ENCODE measurements at regions not wholly inside any gene's neighbourhood (a gene's known extent, or its start where the extent isn't known, plus 50 kb on each side); places are given as distances from the start of the nearest gene placed in this dataset.
"Not testable (repeated sequence)": the region's sequence is repeated elsewhere in the genome, so short reads cannot be mapped to it uniquely, and the experiment has no call there.

DNA sequence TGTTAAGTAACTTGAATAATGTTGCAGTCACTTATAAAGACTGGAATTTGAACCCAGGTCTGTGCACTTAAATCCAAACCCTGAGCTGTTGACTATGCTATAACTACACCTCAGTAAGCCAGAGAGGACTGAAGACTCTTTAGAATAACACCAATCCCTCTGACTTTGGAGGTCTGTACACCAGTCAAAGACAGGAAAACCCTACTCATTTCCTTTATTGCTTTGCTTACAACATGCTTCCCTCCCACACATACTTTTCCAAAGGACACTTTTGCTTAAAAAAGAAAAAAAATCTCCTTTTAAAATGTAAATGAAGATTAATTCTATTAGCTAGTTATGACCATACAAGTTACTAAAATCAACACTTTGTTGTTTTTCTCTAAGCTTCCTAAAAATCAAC is 184.7 kb upstream of the KCTD7 start:
- Mint-ChIP-seq H3K4me1 (no peaks in the 10 kb centered on the region), H3K9me3 (ENCODE audit: low read depth) (no peaks in the 10 kb centered on the region), H3K27ac (no peak overlapping the region), H3K36me3 (no peaks in the 10 kb centered on the region), H3K4me3 (no peak overlapping the region), H3K27me3 (no peaks in the 10 kb centered on the region)
- DNase-seq, result no peak
- no peak for ATAC-seq
- CTCF ChIA-PET, result no interaction called here

DNA sequence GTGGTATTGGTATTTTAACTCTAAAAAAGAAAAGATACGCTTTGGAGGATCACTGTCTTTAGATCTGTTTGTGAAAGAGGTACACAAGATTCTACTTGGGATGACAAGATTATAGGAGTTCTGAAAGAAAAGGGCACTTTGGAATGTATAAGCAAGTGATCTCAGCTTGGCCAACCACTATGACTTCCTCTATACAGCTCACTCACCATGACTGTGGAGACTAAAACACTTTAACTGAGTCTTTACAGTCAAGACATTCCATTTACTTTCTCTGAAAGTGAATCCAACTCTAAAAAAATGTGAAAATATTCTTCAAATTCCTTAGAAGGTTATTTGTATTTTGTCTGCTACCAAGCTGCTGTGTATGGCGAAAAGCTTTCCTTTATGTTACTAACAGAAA is 181.7 kb upstream of the KCTD7 start:
- H3K4me1 Mint-ChIP-seq; CTCF ChIA-PET; ATAC-seq; H3K27ac Mint-ChIP-seq; DNase-seq; H3K27me3 Mint-ChIP-seq; H3K4me3 Mint-ChIP-seq; H3K36me3 Mint-ChIP-seq; H3K9me3 Mint-ChIP-seq (ENCODE audit: low read depth): not testable (repeated sequence)

DNA sequence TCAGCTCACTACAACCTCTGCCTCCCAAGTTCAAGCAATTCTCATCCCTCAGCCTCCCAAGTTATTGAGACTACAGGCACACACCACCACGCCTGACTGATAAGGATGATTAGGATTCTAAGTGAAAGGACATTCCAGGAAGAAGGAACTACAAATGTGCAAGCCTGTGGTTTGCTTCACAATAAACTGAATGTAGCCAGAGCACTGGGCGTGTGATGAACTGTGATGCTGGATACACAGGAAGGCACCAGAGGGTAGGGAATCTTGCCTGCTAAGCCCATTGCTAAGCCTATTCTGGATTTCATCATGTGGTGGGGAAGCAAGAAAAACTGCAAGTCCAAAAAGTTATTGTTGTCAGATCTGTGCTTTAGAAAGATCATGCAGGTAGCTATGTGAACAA is 177.9 kb upstream of the KCTD7 start:
- DNase-seq; ATAC-seq; H3K27me3 Mint-ChIP-seq; H3K9me3 Mint-ChIP-seq (ENCODE audit: low read depth); H3K4me3 Mint-ChIP-seq; H3K36me3 Mint-ChIP-seq; CTCF ChIA-PET; H3K27ac Mint-ChIP-seq: not testable (repeated sequence)
- peaks cover 11% of the 10 kb centered on the region for H3K4me1 Mint-ChIP-seq

DNA sequence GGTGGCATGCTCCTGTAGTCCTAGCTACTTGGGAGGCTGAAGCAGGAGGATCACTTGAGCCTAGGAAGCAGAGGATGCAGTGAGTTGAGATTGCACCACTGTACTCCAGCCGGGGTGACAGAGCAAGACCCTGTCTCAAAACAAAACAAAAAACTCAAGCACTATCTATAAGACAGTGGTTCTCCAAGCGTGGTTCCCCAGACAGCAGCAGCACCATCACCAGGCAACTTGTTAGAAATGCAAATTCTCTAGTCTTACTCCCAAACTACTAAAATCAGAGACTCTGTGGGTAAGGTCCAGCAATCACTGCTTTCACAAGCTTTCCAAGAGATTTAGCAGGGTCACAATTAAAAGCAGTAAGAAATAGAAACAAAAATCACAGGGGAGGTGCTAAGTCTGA is 177.0 kb upstream of the KCTD7 start:
- ATAC-seq; DNase-seq; CTCF ChIA-PET; H3K9me3 Mint-ChIP-seq (ENCODE audit: low read depth); H3K27ac Mint-ChIP-seq; H3K27me3 Mint-ChIP-seq; H3K36me3 Mint-ChIP-seq; H3K4me3 Mint-ChIP-seq: not testable (repeated sequence)
- H3K4me1 Mint-ChIP-seq, result peaks cover 11% of the 10 kb centered on the region

DNA sequence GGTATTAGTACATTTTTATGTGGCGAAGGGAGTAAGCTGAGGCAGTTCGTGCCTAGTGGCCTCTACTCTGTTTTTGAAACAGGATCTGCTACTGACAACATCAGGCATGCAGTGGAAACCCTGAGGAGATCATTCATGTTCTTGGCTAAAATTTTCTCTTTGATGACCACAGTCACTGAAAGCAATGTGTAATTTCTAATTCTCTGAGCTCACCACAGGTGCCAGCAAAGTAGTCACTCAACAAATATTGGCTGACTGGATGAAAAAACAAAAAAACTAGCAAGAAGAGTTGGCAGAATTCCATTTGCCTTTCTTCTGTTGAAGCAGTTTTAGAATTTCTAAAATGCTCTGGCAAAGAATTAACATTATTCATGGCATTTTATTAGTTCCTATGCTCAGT is 176.5 kb upstream of the KCTD7 start:
- Mint-ChIP-seq H3K9me3 (ENCODE audit: low read depth) (no peaks in the 10 kb centered on the region), H3K36me3 (peaks cover 4% of the 10 kb centered on the region), H3K27me3 (no peaks in the 10 kb centered on the region), H3K4me3 (no peak overlapping the region), H3K4me1 (peaks cover 11% of the 10 kb centered on the region), H3K27ac (no peak overlapping the region)
- CTCF ChIA-PET, result no interaction called here
- ATAC-seq (no peak), DNase-seq (no peak)

DNA sequence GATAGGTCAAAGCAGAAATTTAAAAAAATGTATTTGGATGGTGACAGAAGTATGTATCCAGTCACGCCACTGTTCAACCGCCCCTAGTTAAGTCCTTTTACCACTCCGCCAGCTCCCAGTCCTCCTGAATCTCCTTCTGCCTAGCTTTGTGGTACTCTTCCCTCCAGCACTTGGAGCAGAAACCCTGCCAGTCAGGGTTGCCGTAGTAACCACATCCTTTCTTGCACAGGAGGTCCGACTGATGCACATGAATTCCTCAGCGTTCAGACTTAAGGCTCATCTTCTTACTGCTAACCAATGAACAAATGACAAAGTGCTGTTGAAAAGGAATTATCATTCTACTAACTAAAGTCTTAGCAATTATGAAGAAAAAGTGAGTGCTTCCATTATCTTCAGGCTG is 175.3 kb upstream of the KCTD7 start:
- ATAC-seq, result no peak
- H3K27ac Mint-ChIP-seq, result no peak overlapping the region
- DNase-seq, result no peak
- H3K4me1 Mint-ChIP-seq, result peaks cover 11% of the 10 kb centered on the region
- no peaks in the 10 kb centered on the region for H3K27me3 Mint-ChIP-seq
- no peak overlapping the region for H3K4me3 Mint-ChIP-seq
- CTCF ChIA-PET, result no interaction called here
- H3K9me3 Mint-ChIP-seq (ENCODE audit: low read depth), result no peaks in the 10 kb centered on the region
- H3K36me3 Mint-ChIP-seq, result peaks cover 4% of the 10 kb centered on the region

DNA sequence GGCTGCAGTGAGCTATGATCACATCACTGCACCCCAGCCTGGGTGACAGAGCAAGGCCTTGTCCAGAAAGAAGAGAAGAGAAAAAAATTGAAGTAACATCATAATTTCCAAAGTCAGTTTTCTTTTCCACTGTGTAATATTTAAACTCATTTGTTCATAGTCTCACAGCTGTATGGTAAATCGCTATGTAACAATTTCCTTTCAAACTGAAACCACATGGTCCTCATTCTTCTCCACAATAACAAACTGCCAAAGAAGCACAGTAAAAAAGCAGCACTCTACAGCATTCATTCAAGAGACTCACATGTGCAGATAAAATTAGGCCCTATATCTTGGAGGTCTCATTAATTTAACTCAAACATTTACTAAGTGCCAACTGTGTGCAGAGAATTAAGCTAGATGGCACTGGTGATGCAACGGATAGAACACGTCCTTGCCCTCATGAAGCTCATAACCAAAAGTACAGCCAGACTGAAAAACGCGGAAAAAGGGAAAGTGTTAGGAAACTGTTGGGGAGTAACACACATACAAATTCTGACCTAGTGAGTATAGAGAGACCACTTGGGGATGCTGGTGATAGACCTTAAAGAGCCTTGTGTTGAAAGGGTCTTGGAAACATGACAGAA is 174.0 kb upstream of the KCTD7 start:
- Mint-ChIP-seq H3K4me3 (no peak overlapping the region), H3K27me3 (no peaks in the 10 kb centered on the region), H3K27ac (no peak overlapping the region), H3K4me1 (peaks cover 11% of the 10 kb centered on the region), H3K36me3 (peaks cover 2% of the 10 kb centered on the region), H3K9me3 (ENCODE audit: low read depth) (no peaks in the 10 kb centered on the region)
- DNase-seq, result no peak
- no peak for ATAC-seq
- CTCF ChIA-PET, result interaction anchor here (1.1 kb wide), 1 partner anchor 9 kb away, joined by 4 read pairs; no protein-coding TSS in a partner anchor

DNA sequence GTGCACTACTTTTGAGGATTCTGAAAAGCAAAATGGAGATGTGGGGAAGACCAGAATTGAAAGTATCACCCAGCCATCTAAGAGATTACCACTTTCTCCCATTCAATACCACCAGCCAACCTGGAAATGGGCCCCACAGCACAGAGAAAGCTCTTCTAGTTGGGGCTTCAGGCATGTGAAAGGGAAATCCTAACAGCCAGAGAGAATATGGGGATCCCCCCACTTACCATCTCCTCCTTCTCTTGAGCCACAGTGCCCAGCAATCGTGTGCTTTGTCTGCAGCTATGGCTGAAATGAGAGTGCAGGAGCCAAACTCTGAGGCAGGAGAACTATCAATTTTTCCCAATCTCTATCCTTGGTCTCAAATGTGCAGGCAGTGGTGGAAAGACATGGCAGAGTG is 173.2 kb upstream of the KCTD7 start:
- not testable (repeated sequence) for H3K9me3 Mint-ChIP-seq (ENCODE audit: low read depth); H3K27ac Mint-ChIP-seq; H3K27me3 Mint-ChIP-seq; H3K4me3 Mint-ChIP-seq; ATAC-seq; DNase-seq; H3K36me3 Mint-ChIP-seq
- peaks cover 16% of the 10 kb centered on the region for H3K4me1 Mint-ChIP-seq
- CTCF ChIA-PET, result interaction anchor here (1.1 kb wide), 1 partner anchor 8 kb away, joined by 4 read pairs; no protein-coding TSS in a partner anchor

DNA sequence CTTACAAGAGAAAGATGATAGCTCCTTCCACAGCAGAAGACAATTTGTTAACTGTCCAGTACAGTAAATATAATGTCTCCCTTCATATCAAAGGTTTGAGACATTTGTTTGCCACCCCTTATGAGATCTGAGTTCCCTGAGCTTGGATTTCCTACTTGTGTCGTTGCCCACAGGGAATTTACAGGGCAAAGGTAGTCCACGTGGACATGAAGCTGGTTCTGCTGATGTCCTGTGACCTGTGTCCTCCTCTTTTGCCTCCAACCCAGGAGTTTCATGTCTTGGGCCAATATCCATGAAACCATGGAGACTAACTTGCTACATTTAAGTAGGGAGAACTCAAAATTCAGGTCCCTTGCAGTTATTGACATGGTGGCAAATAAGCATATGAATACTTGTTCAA is 172.2 kb upstream of the KCTD7 start:
- H3K4me3 Mint-ChIP-seq; CTCF ChIA-PET; ATAC-seq; H3K9me3 Mint-ChIP-seq (ENCODE audit: low read depth); DNase-seq; H3K36me3 Mint-ChIP-seq; H3K27ac Mint-ChIP-seq; H3K27me3 Mint-ChIP-seq: not testable (repeated sequence)
- H3K4me1 Mint-ChIP-seq, result peaks cover 24% of the 10 kb centered on the region

DNA sequence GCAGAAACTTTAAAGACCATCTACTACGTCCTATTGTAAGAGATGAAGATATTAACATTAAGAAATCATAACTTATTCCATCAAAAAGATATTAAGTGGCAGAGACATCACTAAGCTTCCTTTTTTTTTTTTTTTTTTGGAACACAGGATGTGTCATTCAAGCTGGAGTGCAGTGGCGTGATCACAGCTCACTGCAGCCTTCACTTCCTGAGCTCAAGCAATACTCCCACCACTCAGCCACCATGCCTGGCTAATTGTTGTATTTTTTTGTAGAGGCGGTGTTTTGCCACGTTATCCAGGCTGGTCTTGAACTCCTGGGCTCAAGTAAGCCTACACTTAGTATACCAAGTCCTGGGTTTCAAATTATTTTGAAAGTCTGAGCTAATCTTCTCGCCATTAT is 169.7 kb upstream of the KCTD7 start:
- DNase-seq; H3K27ac Mint-ChIP-seq; H3K27me3 Mint-ChIP-seq; CTCF ChIA-PET; H3K36me3 Mint-ChIP-seq; ATAC-seq; H3K9me3 Mint-ChIP-seq (ENCODE audit: low read depth); H3K4me3 Mint-ChIP-seq: not testable (repeated sequence)
- peaks cover 24% of the 10 kb centered on the region for H3K4me1 Mint-ChIP-seq

DNA sequence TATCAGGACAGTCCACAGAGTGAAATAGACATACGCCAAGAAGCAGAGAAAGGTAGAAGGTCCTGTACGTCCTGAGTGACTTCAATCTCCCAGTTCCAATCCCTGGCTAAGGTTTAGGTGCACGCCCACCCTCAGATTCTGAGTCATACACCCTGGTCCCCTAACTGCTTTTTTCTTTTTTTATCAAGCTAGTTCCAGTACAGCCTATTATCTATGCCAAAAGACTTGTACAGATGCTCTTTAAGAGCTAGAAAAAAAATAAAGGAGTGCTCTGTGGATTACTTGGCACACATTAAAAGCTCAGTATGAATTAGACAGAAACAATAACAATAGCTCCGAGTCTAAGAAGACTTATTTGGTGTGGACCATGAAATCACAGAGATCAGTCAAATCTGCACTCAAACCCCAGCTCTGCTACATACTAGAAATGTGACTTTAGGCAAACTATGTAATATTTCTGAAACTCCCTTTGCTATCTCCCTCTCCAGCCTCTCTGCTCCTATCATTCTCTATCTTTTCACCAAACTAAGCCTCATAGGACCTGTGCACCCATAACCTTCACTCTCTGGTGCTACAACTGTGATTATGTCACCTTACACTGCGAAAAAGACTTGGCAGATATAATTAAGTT is 168.8 kb upstream of the KCTD7 start:
- not testable (repeated sequence) for ATAC-seq; H3K9me3 Mint-ChIP-seq (ENCODE audit: low read depth); H3K27ac Mint-ChIP-seq; H3K4me3 Mint-ChIP-seq; H3K27me3 Mint-ChIP-seq; DNase-seq; H3K36me3 Mint-ChIP-seq
- peaks cover 16% of the 10 kb centered on the region for H3K4me1 Mint-ChIP-seq
- CTCF ChIA-PET, result interaction anchor here (1.1 kb wide), 1 partner anchor 429 kb away, joined by 4 read pairs; no protein-coding TSS in a partner anchor

DNA sequence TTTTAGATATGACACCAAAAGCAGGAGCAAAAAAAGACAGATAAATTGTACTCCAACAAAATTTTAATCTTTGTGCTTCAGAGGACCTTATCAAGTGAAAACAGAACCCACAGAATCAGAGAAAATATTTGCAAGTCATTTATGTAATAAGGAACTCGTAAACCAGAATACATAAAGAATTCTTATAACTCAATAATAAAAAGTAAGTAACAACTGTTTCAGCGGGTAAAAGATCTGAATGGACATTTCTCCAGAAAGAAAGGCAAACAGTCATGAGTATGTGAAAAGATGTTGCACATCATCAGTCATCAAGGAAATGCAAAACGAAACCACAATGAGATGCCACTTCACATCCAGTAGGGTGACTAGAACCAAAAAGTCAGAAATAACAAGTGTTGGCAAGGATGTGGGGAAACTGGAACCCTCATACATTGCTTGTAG is 167.7 kb upstream of the KCTD7 start:
- ATAC-seq (no peak), DNase-seq (no peak)
- Mint-ChIP-seq H3K4me3 (no peak overlapping the region), H3K36me3 (peaks cover 4% of the 10 kb centered on the region), H3K27me3 (no peaks in the 10 kb centered on the region), H3K27ac (no peak overlapping the region), H3K4me1 (peaks cover 12% of the 10 kb centered on the region), H3K9me3 (ENCODE audit: low read depth) (no peaks in the 10 kb centered on the region)
- CTCF ChIA-PET, result no interaction called here

DNA sequence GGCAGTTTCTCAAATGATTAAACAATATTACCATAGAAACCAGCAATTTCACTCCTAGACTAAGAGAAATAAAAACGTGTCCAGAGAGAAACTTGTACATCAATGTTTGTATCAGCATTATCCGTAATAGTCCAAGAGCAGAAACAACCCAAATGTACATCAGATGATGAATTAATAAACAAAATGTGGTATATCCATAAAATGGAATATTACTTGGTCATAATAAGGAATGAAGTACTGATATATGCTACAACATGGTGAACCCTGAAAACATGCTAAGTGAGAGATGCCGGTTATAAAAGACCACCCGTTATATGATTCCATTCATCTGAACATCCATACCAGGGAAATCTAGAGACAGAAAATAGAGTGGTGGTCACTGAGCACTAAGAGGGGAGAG is 167.3 kb upstream of the KCTD7 start:
- DNase-seq; H3K4me3 Mint-ChIP-seq; ATAC-seq; H3K36me3 Mint-ChIP-seq; CTCF ChIA-PET; H3K27me3 Mint-ChIP-seq; H3K27ac Mint-ChIP-seq; H3K9me3 Mint-ChIP-seq (ENCODE audit: low read depth): not testable (repeated sequence)
- H3K4me1 Mint-ChIP-seq, result peaks cover 12% of the 10 kb centered on the region

DNA sequence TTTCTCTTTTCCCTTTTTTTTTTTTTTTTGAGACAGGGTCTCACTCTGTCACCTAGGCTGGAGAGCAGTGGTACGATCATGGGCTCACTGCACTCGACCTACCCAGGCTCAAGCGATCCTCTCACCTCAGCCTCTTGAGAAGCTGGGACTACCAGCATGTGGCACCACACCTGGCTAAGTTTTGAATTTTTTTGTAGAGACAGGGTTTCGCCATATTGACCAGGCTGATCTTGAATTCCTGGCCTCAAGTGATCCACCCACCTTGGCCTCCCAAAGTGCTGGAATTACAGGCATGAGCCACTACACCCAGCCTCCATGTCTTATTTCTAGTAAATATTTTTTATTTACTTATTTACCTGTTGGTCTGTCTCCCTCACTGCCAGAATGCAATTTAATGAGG is 165.8 kb upstream of the KCTD7 start:
- H3K9me3 Mint-ChIP-seq (ENCODE audit: low read depth); DNase-seq; H3K27ac Mint-ChIP-seq; H3K36me3 Mint-ChIP-seq; CTCF ChIA-PET; H3K4me3 Mint-ChIP-seq; ATAC-seq; H3K27me3 Mint-ChIP-seq: not testable (repeated sequence)
- peaks cover 12% of the 10 kb centered on the region for H3K4me1 Mint-ChIP-seq

All from activated CD8-positive, alpha-beta memory T cell treated with anti-CD3 and anti-CD28 coated beads, Interleukin-2, amount 10 ng/mL, durations not matched to agents 7 days and 5 days (primary cell).